Left lung (tissue), 4 donors: ENCODE measurements at regions not wholly inside any gene's neighbourhood (a gene's known extent, or its start where the extent isn't known, plus 50 kb on each side); places are given as distances from the start of the nearest gene placed in this dataset.

Experiments
- ATAC-seq: fragments of 200-7000 bp; cut with Tn5 transposase; one replicate; pipeline ENCODE4 v1.9.1; 2020; ENCODE audit warnings: moderate library complexity
- DNase-seq, 4 donors: peaks; one replicate each; pipeline ENCODE4 v3.0.0-alpha.2; 2013 to 2020
- H3K27ac ChIP-seq, 2 donors: fragments of 200-600 bp; sonication (generic) in 1 of 2; one replicate each; pipeline versions ENCODE4 v1.5.0 to v1.8.0; 2020 to 2021
- H3K27me3 ChIP-seq, 2 donors: fragments of 200-600 bp; sonication (generic) in 1 of 2; one replicate each; pipeline versions ENCODE4 v1.5.0 to v1.8.0; 2020 to 2021
- H3K36me3 ChIP-seq, 2 donors: fragments of 200-600 bp; sonication (generic) in 1 of 2; one replicate each; pipeline versions ENCODE4 v1.5.0 to v1.8.0; 2020 to 2021
- H3K4me1 ChIP-seq, 2 donors: fragments of 200-600 bp; one replicate each; pipeline ENCODE4 v1.8.0; 2021
- H3K4me3 ChIP-seq, 2 donors: fragments of 200-600 bp; sonication (generic) in 1 of 2; one replicate each; pipeline versions ENCODE4 v1.5.0 to v1.8.0; 2020 to 2021; ENCODE audit warnings: mild to moderate bottlenecking in 1 of 2
- H3K9me3 ChIP-seq, 2 donors: fragments of 200-600 bp; sonication (generic) in 1 of 2; one replicate each; pipeline versions ENCODE4 v1.5.0 to v1.8.0; 2020 to 2021
- CTCF ChIP-seq, 2 donors: fragments of 200-600 bp; sonication (generic) in 1 of 2; IDR thresholded peaks; one replicate each; pipeline versions ENCODE4 v1.5.0 to v1.8.0; 2021; ENCODE audit warnings: antibody characterized with exemption in 2 of 2
- intact Hi-C, 2 donors: fragments of 100-400 bp; cut with DNase I; formaldehyde crosslinking; loops; one replicate each; pipeline versions ENCODE4 v1.11.2 to v1.14.2; 2022
- donor health status: DM: no; HTN: yes; CAD: no.
- donor health status: DM: no; HTN: no; CAD: no.

- H3K36me3 ChIP-seq, result no peaks in the 10 kb centered on the region
- DNase-seq, result no peak
- intact Hi-C loops, result no loop called here
- TF ChIP-seq CTCF (IDR thresholded peaks at IDR 0.05), result no peak
- peaks cover 0 to 10% of the 10 kb centered on the region in 2 donors for H3K27me3 ChIP-seq
- no peak overlapping the region for H3K4me3 ChIP-seq
- no peaks in the 10 kb centered on the region for H3K4me1 ChIP-seq
- no peaks in the 10 kb centered on the region for H3K9me3 ChIP-seq
- no peak for ATAC-seq
- H3K27ac ChIP-seq, result no peak overlapping the region
These were observed 65.0 kb downstream of the CBLN1 start for GRCh38 chr16:49216593-49216992.

DNA sequence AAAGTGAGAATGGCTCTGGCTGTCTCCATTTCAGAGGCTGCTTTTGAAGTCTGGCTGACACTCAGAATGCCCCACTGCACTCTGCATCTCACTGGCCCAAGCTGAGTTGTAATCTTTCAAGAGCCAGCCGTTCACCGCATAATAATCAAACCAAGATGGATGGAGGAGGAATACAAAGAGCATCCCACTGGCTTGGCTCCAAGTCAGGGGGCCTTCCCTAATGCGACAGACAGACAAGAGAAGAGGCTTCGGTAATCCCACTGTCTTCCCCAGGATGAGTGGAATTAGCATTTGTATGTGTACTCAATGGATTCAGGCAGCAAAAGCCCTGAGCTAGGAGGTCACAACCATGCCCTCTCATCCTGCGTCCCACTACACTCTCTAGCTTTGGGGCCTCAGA is 68.0 kb downstream of the CBLN1 start:
- no peak for TF ChIP-seq CTCF (IDR thresholded peaks at IDR 0.05)

DNA sequence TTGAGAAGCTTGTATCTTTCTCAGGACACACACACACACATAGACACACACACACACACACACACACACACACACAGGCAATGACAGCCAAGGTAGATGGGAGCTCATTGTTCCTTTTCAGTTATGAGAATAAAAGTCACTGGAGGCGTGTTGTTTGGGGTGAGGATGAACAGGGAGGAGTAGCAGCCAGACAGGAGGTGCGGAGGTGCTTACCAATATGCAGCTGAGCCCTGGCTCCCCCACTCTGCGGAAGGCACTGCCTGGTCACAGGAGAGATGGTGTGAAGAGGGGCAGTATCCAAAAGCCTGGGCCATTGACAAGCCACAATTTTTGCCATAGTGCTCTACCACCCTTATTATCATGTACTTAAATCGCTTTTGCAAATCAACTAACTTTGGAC is 77.4 kb downstream of the CBLN1 start:
- intact Hi-C loops, result no loop called here
- Histone ChIP-seq H3K27me3 (no peaks in the 10 kb centered on the region), H3K4me1 (no peaks in the 10 kb centered on the region), H3K27ac (no peak overlapping the region), H3K36me3 (no peaks in the 10 kb centered on the region), H3K4me3 (no peak overlapping the region), H3K9me3 (no peaks in the 10 kb centered on the region)
- ATAC-seq, result no peak
- no peak for DNase-seq
- no peak for TF ChIP-seq CTCF (IDR thresholded peaks at IDR 0.05)

More for the DNA sequence above, 68.0 kb downstream of the CBLN1 start:
- DNase-seq, result no peak
- Histone ChIP-seq H3K9me3 (no peaks in the 10 kb centered on the region), H3K27ac (no peak overlapping the region), H3K4me1 (no peaks in the 10 kb centered on the region), H3K27me3 (peaks cover 0 to 5% of the 10 kb centered on the region in 2 donors), H3K4me3 (no peak overlapping the region), H3K36me3 (no peaks in the 10 kb centered on the region)
- ATAC-seq, result no peak
- intact Hi-C loops, result no loop called here

DNA sequence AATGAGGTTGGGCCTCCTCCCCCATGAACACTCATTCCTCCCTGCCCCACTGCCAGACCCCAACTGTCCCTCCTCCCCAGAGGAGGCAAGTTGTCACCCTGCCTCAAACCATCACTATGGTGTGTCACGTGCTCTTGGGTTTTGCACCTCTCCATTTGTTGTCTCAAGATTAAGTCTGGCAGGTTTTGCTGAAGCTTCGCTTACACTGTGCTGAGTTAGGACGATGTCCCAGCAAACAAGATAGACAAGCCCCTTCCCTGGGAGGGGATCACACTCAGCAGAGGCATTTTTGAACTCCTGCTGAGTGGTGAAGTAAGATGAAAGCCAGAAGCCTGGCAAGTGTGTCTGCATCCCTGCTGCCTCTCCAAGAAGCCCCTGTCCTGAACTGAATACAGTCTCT is 78.3 kb downstream of the CBLN1 start:
- intact Hi-C loops, result no loop called here
- ATAC-seq, result no peak

DNA sequence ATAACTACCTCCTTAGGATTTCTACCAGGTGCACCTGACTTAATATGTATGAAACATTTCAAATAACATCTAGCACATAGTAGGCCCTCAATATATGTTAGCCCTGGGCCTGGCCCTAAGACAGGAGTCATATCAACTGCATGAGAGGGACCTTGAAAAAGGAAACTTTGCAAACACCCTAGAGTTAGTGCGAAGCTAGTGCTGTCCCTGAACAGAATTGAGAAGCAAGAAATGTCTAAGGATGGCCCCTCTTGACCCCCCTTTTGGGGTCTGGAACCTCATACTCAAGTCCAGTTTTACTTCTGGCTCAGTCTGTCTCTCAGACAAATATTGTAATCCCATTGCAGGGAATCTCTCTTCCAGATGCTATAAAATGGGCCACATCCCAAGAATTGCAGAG is 80.5 kb downstream of the CBLN1 start:
- intact Hi-C loops, result no loop called here
- DNase-seq (no peak), ATAC-seq (no peak)
- no peak overlapping the region for H3K4me3 ChIP-seq
- no peaks in the 10 kb centered on the region for H3K27me3 ChIP-seq
- H3K36me3 ChIP-seq, result no peaks in the 10 kb centered on the region
- H3K9me3 ChIP-seq, result no peaks in the 10 kb centered on the region
- TF ChIP-seq CTCF (IDR thresholded peaks at IDR 0.05), result no peak
- H3K4me1 ChIP-seq, result no peaks in the 10 kb centered on the region
- H3K27ac ChIP-seq, result no peak overlapping the region

More for the DNA sequence above, 78.3 kb downstream of the CBLN1 start:
- H3K36me3 ChIP-seq, result no peaks in the 10 kb centered on the region
- no peaks in the 10 kb centered on the region for H3K9me3 ChIP-seq
- no peak for DNase-seq
- H3K27ac ChIP-seq, result no peak overlapping the region
- no peak for TF ChIP-seq CTCF (IDR thresholded peaks at IDR 0.05)
- no peaks in the 10 kb centered on the region for H3K4me1 ChIP-seq
- H3K27me3 ChIP-seq, result no peaks in the 10 kb centered on the region
- H3K4me3 ChIP-seq, result no peak overlapping the region
